NCI-H2196 (cell line): ENCODE measurements at regions not wholly inside any gene's neighbourhood (a gene's known extent, or its start where the extent isn't known, plus 50 kb on each side); places are given as distances from the start of the nearest gene placed in this dataset.
"Not testable (repeated sequence)": the region's sequence is repeated elsewhere in the genome, so short reads cannot be mapped to it uniquely, and the experiment has no call there.

Source experiments
- DNase-seq: peaks from one replicate; lab custom pipeline; 2025; ENCODE audit not compliant: unreplicated experiment; lab: John Stamatoyannopoulos, UW

DNA sequence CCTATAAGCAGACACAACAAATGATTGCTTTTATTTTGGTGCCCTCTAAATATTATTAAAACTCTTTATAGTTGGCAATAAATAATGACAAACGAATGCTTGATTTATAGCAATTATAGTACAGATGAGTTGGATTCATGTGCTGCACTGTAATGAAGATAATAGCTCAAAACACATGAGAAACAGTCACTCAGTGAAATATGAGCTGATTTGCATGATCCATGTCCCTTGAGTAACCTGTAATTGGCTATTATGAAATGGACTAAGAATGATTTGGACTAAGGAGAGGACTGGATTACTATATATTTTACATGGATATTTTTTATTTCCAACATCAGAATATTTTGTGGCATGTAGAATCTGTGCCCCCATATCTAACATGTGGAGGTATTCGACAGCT, 365.6 kb upstream of the UBE2E3 start:
- DNase-seq, result no peak

DNA sequence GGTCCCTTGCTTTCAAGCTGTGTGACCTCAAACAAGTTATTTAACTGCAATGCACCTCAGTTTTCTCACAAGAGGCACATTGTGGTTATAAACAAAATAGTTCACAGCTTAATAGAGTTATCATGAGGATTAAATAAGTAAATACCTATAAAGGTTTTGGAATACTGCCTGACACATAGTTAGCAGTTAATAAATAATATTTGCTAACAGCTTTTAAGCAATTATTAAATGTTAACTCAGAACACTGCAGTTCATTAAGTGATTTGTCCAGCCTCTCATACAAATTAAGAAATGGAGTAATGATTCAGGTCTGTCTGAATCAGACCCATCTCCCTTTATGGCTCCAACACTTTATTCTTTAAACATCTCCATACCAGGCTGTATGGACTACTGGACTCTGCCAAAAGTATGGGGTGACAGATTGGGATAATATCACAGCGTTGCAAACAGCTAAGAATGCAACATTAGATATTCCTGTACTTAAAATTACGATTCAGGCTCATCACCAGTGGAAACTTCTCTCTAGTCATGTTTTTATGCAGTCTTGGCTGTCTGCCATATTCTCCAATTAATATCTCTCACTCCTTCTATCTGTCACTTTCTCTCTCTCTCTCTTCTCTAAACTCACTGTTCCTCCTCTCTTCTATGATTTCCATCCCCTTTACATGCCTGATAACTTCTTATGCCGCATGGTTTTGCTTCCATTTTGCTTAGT, 370.6 kb upstream of the UBE2E3 start:
- no peak for DNase-seq

DNA sequence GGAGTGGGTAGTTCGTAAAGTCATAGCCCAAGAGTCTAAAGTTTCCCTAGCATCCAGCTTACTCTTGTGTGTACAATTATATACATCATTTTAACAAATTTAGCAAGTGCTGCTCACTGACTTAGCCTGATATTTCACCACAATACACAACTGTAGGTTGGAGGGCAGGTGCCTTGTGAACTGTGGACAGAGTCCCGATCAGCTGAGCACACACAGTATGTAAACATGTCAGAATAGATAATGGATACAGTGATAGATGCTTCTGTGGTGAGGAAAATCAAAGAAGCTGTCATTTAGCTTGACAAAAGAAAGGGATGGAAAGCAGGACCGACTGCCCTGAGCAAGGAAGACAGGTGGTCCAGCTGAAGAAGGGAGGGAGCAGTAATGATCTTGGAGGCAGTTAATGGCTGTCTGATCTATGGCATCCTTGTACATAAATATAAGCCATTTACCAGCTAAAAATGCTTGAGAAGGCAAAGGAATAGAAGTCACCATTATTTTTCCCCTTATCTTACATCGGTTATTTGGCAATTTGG, 372.8 kb upstream of the UBE2E3 start:
- no peak for DNase-seq

DNA sequence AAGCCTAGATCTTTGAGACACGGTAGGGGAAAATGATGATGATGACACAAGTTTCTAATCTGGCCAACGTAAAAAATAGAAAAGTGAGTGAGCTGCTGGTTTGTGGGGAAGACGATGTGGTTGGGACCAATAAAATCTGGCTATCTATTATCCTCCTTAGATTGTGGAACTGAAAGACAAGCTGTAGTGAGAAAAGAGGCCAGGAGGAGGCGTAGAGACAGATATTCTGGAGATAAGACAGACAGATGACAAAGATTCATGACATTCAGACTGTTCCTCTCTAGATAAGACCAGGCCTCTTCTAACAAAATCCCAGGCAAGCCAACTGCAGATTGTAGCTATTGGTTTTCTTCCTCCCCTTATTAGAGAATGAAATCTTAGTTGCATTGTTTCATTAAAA, 376.3 kb upstream of the UBE2E3 start:
- DNase-seq, result no peak

DNA sequence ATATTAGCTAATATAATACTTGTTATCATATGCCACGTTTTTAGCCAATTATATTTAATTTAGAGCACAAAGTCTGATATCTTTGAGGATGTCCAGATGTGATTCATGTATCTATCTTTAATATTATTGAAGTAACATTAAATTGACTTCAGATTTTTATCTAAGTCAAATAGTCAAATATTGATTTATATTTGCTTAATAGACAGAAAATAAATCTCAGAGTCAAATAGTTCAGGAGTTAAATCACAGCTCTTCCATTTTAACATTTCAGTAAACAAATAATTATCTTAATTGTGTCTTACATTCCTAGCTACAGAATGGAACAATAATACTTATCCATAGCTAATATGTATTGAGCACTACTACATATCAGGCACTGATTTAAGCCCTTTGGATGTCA, 379.4 kb upstream of the UBE2E3 start:
- DNase-seq, result no peak

DNA sequence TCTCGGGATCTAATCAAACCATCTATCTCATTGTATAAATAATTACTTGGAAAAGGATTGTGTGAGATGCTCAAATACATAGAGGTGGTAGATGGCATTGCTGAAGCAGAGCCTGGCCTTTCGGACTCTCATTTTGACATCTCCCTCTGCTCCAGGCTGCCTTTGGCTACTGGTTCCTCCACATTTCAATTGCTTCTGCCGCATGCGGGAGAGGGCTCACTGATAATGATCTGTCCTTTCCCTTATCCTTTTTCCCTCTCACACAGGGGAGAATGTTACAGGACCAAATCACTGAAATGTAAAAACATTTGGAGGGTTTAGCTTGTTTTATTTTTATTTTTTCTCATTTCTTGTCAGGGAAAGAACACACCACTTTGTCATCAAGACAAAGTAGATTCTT, 380.6 kb upstream of the UBE2E3 start:
- no peak for DNase-seq

DNA sequence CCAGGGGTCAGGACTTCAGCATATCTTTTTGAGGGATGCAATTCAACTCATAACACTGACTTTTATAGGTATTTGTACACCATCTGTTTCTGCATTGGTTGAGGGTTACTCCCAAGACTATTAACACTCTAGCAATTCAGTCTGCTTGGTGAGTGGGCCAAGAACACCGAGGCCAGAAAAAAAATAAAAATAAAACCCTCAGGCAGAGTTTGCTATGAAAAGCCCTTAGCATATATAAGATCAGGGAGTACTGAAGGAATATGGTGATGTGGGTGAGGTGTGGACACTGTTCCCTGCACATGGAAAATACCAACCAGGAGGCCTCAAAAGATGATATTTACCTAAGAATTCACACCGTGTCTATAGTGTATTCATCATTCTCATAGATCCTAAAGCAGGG, 383.2 kb upstream of the UBE2E3 start:
- DNase-seq, result no peak

DNA sequence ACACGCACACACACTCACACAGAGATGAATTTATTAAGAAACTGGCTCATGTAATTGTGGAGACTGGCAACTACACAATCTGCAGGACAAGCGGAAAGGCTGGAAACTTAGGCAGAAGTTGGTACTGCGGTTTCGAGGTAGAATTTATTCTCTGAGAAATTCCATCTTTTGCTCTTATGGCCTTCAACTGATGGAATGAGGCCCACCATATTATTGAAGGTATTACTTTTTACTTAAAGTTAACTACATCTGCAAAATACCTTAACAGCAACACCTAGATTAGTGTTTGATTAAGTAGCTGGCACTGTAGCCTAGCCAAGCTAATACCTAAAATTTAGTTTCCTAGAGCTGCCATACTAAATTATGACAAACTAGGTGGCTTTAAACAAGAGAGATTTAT, 384.0 kb upstream of the UBE2E3 start:
- DNase-seq, result no peak

DNA sequence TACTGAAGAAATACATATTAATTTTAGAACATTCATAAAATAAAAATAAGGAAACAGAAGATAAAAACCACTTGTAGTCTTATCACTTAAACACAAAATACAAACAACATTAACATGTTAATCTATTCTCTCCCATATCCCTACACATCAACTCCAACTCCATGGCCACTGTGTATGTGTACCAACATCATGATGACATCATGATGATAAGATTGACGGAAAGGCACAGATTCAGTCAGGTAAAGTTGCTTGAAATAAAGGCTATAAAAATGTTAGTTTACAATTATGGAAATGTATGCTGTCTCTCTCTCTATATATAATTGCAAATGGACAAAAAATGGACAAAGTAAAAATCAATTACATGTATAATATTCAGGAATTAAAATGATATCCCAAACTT, 388.5 kb upstream of the UBE2E3 start:
- no peak for DNase-seq

DNA sequence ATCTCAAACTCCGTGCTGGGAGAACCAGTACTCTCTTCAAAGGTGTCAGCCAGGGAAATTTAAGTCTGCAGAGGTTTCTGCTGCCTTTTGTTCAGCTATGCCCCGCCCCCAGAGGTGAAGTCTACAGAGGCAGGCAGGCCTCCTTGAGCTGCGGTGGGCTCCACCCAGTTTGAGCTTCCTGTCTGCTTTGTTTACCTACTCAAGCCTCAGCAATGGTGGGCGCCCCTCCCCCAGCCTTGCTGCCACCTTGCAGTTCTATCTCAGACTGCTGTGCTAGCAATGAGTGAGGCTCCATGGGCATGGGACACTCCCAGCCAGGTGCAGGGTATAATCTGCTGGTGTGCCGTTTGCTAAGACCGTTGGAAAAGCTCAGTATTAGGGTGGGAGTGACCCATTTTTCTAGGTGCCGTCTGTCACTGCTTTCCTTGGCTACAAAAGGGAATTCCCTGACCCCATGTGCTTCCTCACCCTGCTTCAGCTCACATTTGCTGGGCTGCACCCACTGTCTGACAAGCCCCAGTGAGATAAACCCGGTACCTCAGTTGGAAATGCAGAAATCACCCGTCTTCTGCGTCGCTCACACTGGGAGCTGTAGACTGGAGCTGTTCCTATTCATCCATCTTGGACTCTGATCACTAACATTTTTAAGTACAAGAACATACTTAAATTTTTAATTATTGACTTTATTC, 389.2 kb upstream of the UBE2E3 start:
- not testable (repeated sequence) for DNase-seq

DNA sequence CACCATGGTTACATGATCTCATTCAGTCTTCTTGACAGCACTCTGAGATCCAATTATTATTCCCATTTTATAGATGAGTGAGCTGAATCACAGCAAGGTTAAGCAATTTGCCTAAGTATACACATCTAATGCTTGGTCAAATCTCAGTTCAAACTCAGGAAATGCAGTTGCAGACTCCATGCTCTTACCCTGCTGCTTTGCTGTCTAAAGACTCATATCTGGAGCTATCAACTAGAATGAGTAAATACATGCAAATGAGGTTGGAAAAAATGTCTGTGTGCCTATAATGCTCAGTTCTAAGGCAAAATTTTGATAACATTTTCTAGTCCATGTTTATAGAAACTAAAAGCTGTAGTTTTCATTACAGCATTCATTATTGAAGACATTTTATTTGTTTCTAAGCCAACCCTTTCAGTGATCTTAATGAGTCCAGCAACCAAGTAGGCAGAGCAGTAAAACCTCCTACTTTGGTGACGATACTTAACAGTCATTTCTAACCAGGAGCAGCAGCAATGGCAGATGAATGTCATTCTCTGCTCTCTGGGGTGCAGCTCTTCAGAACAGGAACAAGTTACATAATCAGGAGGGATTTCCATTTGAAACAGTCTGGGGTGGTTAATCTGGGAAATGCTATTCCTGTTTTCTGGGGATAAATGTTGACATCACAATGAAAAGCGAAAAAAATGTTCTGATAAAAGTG, 396.8 kb upstream of the UBE2E3 start:
- DNase-seq, result no peak

DNA sequence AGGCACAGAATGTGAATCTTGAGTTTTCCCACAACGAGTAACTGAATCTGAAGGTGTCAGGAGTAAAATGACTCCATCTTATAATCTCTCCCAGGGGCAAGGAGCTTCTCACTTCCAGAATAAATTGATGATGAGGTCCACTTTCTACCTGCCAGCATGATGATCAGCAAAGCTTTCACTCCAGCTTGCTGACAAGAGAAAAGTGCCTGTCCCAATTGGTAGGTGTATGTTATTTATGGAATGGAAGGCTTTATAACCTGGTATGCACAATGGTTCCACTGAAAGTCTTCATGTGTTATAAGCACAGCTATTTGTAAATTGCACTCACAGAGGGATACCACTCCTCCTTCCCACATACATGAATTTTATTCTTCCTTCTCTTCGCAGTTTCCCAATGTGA, 401.0 kb upstream of the UBE2E3 start:
- DNase-seq, result no peak

DNA sequence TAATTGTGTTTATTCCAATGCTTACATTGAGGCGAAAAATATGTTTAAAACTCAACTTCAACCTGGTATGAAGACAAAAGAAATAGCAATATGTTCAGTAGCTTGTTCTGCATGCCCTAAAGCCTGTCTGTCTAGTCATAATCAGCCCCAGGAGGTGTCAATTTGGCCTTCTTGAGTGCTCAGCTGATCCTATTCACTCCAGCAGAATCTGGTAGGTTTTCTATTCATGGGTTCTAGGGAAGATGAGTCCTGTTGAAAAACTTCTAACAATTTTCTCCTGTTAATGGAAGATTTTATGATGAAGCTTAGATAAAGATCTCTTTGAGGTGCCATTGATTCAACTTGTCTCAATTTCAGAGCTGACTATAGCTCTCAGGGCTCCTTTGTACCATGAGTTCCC, 402.0 kb upstream of the UBE2E3 start:
- DNase-seq, result no peak

DNA sequence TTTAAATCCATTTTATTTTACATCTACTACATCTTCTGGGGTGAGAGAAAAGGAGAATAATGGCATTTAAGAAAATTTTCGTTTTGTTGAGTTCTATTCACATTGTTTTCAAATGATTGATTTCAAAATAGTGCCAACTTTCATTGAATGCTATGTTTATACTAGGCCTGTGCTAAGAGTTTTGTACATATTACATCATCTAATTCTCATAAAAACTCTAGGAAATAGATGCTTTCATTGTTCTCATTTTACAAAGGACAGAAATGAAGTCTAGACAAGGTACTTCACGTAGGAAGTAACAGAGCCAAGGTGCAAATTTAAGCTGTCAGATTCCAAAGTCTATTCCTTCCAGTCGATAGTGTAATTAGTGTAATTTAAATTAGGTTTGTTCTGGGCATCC, 402.8 kb upstream of the UBE2E3 start:
- no peak for DNase-seq

DNA sequence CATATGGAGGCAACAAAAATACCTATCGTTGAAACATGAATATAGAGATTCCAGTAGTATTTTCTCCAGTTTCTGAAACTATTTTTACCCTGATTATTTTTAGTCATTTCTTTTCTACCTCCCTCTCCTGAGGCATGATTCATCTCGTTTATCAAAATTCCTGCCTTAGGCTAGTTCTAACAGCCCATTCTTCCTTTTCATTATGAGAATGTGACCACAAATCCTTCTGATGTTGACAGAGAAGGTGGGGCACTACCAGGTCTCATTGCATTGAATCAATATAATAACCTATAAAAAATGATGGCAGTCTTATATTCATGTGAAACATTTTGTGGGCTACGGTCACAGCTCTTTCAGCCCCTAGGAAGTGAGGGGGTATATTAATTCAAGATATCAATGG, 406.5 kb upstream of the UBE2E3 start:
- DNase-seq, result no peak

DNA sequence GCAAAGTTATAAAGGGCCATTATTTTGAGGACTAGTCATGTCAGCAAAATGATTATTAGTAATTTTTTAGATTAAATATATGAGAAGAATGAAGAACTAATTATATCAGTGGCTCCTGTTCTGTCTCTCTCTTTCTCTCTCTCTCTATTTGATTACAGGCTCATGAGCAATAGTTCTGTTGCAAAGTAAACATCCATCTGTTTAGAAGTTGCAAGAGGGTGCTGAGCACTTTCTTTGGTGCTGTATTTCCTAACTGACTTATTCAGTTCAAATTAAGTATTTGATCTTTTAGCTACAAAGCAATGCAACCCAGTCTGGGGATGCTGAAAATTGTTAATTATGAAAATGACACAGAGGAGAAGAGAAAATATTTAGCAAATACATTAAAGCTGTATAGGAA, 408.1 kb upstream of the UBE2E3 start:
- DNase-seq, result no peak

DNA sequence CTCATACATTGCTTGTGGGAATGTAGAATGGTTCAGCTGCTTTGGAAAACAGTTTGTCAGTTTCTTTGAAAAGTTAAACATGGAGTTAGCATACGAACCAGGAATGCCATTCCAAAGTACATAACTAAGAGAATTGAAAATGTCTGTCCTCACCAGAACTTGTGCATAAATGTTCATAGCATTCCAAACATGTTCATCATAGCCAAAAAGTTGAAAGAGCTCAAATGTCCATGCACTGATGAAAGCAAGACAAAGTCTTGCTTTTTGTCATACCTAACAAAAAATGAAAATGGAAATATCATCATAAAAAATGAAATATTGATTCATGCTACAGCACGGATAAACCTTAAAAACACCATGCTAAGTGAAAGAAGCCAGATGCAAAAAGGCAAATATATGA, 408.8 kb upstream of the UBE2E3 start:
- no peak for DNase-seq

DNA sequence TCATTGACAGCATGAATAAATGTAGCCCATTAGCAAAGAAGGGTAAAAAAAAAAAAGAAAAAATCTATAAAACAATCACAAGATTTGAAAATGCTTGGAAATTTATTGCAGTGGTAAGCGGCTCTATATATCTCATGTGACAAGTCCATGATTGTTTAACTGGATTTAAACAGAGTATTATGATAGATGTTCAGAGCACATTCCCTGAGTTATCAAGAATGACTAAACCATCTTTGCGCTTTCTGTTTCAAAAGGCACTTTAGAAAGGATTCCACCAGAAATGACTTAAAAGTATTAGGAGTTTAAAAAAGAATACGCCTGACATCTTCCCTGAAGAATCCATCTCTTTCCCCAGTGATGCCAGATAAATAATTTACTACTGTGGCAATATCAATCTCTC, 409.5 kb upstream of the UBE2E3 start:
- no peak for DNase-seq

DNA sequence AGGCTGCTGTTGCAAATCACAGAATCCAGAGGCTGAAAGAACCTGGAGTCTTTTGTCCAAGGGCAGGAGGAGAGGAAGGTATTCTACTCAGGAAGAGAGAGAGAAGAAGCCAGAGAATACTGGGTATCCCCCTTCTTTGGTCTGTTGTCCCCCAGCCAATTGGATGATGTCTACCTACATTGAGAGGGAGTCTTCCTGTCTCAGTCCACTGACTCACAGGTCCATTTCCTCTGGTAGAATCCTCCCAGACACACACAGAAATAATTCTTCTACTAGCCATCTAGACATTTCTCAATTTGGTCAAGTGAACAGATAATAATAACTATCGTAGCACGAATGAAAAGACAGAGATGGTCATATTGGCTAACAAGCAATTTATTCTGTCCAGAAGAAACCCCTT, 416.4 kb upstream of the UBE2E3 start:
- no peak for DNase-seq

DNA sequence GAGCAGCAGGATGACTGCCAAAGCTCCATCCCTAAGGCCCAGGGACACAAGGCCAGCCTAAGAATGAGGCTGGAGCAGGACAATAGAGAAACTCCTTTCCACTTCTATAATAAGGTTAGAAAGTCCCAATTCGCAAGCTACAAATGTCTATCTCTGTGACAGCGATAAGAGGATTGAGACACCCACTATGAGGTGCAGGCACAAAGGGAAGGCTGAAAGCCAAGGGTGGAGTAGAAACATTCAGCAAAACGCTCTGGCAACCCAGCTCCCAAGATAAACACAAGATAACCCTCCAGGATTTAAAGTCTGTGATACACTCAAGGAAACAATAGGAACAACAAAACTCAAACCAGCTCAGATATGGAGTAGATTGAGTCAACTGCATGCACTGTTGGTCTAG, 418.0 kb upstream of the UBE2E3 start:
- DNase-seq, result no peak

DNA sequence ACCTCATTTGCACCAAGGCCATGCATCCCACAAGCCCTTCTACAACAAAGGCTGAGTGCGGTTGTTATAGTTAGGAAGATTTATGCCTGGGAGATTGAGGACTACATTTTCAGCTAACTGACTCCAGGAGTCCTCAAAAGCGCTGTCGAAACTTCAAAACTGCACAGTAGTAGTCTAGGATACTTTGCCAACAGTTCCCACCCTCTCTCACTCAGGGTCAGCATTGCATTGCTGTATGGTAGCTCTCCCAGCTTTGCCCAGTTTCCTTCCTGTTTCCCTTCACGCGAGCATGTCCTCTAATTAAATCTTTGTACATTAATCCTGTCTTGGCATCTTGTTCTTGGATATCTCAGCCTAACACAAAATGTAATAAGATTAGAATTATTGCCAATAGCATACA, 420.6 kb upstream of the UBE2E3 start:
- no peak for DNase-seq

DNA sequence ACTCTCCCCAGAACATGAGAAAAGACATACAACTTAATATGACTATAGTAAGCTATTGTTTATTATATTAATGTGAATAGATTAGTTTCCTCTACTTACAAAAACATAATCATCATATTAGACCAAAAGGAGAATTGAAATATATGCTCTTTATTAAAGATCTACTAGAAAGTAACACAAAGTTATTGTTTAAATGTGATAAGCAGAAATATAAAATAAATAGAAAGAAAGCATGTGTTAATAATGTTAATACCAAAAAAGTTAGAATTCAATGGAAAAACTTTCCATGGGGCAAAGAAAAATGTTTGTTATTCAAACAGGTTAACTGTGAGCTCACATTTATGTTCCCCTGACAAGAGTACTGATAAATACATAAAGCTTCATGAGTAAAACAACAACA, 421.4 kb upstream of the UBE2E3 start:
- no peak for DNase-seq
